ENCODE measurements at regions not wholly inside any gene's neighbourhood (a gene's known extent, or its start where the extent isn't known, plus 50 kb on each side); places are given as distances from the start of the nearest gene placed in this dataset.

GRCh38 chr4:141415651-141416050 is 195.0 kb downstream of the ZNF330 start:
- TF ChIP-seq CTCF (IDR thresholded peaks at IDR 0.05) (no peak), POLR2A (IDR thresholded peaks at IDR 0.05) (no peak)
